ENCODE measurements at regions not wholly inside any gene's neighbourhood (a gene's known extent, or its start where the extent isn't known, plus 50 kb on each side); places are given as distances from the start of the nearest gene placed in this dataset.
"Not testable (repeated sequence)": the region's sequence is repeated elsewhere in the genome, so short reads cannot be mapped to it uniquely, and the experiment has no call there.

- WGBS, 2 donors, result 22 to 37% methylated on average over 1 of the region's 1 CpG
Observed at GRCh38 chr13:99774644-99775043, 196.9 kb downstream of the ZIC5 start.

GRCh38 chr13:99768986-99769385 is 202.6 kb downstream of the ZIC5 start:
- no peaks in the 10 kb centered on the region for H3K27me3 ChIP-seq (ENCODE audit: control insufficient read depth in 1 of 2, insufficient read depth in 2 of 2, low read length in 2 of 2)
- peaks cover 0 to 4% of the 10 kb centered on the region in 2 donors for H3K36me3 ChIP-seq (ENCODE audit: control insufficient read depth in 2 of 2, insufficient read depth in 2 of 2, low read length in 1 of 2)
- no peak overlapping the region for H3K4me3 ChIP-seq (ENCODE audit: low read depth in 1 of 2, low read length in 2 of 2)
- WGBS, 2 donors, result 70 to 72% methylated on average over 1 of the region's 1 CpG
- H3K27ac ChIP-seq (ENCODE audit: low read depth in 2 of 2, low read length in 1 of 2), result no peak overlapping the region
- H3K9me3 ChIP-seq (ENCODE audit: control insufficient read depth in 2 of 2, insufficient read depth in 1 of 2, low read depth in 1 of 2, low read length in 1 of 2), result peaks cover 0 to 5% of the 10 kb centered on the region in 2 donors
- no peaks in the 10 kb centered on the region for H3K4me1 ChIP-seq (ENCODE audit: control insufficient read depth in 2 of 2, insufficient read depth in 2 of 2, low read length in 1 of 2)

More at GRCh38 chr13:99774644-99775043, 196.9 kb downstream of the ZIC5 start:
- H3K4me3 ChIP-seq (ENCODE audit: low read depth in 1 of 2, low read length in 2 of 2), result no peak overlapping the region
- H3K27ac ChIP-seq (ENCODE audit: low read depth in 2 of 2, low read length in 1 of 2), result no peak overlapping the region
- no peaks in the 10 kb centered on the region for H3K27me3 ChIP-seq (ENCODE audit: control insufficient read depth in 1 of 2, insufficient read depth in 2 of 2, low read length in 2 of 2)
- peaks cover 0 to 4% of the 10 kb centered on the region in 2 donors for H3K36me3 ChIP-seq (ENCODE audit: control insufficient read depth in 2 of 2, insufficient read depth in 2 of 2, low read length in 1 of 2)
- H3K9me3 ChIP-seq (ENCODE audit: control insufficient read depth in 2 of 2, insufficient read depth in 1 of 2, low read depth in 1 of 2, low read length in 1 of 2), result no peaks in the 10 kb centered on the region
- no peaks in the 10 kb centered on the region for H3K4me1 ChIP-seq (ENCODE audit: control insufficient read depth in 2 of 2, insufficient read depth in 2 of 2, low read length in 1 of 2)

- Histone ChIP-seq H3K36me3 (ENCODE audit: control insufficient read depth in 2 of 2, insufficient read depth in 2 of 2, low read length in 1 of 2) (no peaks in the 10 kb centered on the region), H3K4me1 (ENCODE audit: control insufficient read depth in 2 of 2, insufficient read depth in 2 of 2, low read length in 1 of 2) (no peaks in the 10 kb centered on the region), H3K27me3 (ENCODE audit: control insufficient read depth in 1 of 2, insufficient read depth in 2 of 2, low read length in 2 of 2) (no peaks in the 10 kb centered on the region), H3K4me3 (ENCODE audit: low read depth in 1 of 2, low read length in 2 of 2) (no peak overlapping the region), H3K27ac (ENCODE audit: low read depth in 2 of 2, low read length in 1 of 2) (no peak overlapping the region), H3K9me3 (ENCODE audit: control insufficient read depth in 2 of 2, insufficient read depth in 1 of 2, low read depth in 1 of 2, low read length in 1 of 2) (peaks cover 0 to 5% of the 10 kb centered on the region in 2 donors)
- 63 to 65% methylated on average over 2 of the region's 2 CpGs for WGBS, 2 donors
Observed at GRCh38 chr13:99766641-99767045, 204.9 kb downstream of the ZIC5 start.

GRCh38 chr13:99765869-99766268 is 205.7 kb downstream of the ZIC5 start:
- no peaks in the 10 kb centered on the region for H3K36me3 ChIP-seq (ENCODE audit: control insufficient read depth in 2 of 2, insufficient read depth in 2 of 2, low read length in 1 of 2)
- WGBS, 2 donors, result 81 to 96% methylated on average over 2 of the region's 2 CpGs
- H3K4me1 ChIP-seq (ENCODE audit: control insufficient read depth in 2 of 2, insufficient read depth in 2 of 2, low read length in 1 of 2), result no peaks in the 10 kb centered on the region
- H3K4me3 ChIP-seq (ENCODE audit: low read depth in 1 of 2, low read length in 2 of 2), result no peak overlapping the region
- peaks cover 0 to 5% of the 10 kb centered on the region in 2 donors for H3K9me3 ChIP-seq (ENCODE audit: control insufficient read depth in 2 of 2, insufficient read depth in 1 of 2, low read depth in 1 of 2, low read length in 1 of 2)
- H3K27ac ChIP-seq (ENCODE audit: low read depth in 2 of 2, low read length in 1 of 2), result no peak overlapping the region
- H3K27me3 ChIP-seq (ENCODE audit: control insufficient read depth in 1 of 2, insufficient read depth in 2 of 2, low read length in 2 of 2), result no peaks in the 10 kb centered on the region

GRCh38 chr13:99760456-99760855 is 211.1 kb downstream of the ZIC5 start:
- no peak overlapping the region for H3K27ac ChIP-seq (ENCODE audit: low read depth in 2 of 2, low read length in 1 of 2)
- H3K4me3 ChIP-seq (ENCODE audit: low read depth in 1 of 2, low read length in 2 of 2), result no peak overlapping the region
- no peaks in the 10 kb centered on the region for H3K27me3 ChIP-seq (ENCODE audit: control insufficient read depth in 1 of 2, insufficient read depth in 2 of 2, low read length in 2 of 2)
- H3K9me3 ChIP-seq (ENCODE audit: control insufficient read depth in 2 of 2, insufficient read depth in 1 of 2, low read depth in 1 of 2, low read length in 1 of 2), result peaks cover 0 to 3% of the 10 kb centered on the region in 2 donors
- no peaks in the 10 kb centered on the region for H3K4me1 ChIP-seq (ENCODE audit: control insufficient read depth in 2 of 2, insufficient read depth in 2 of 2, low read length in 1 of 2)
- no peaks in the 10 kb centered on the region for H3K36me3 ChIP-seq (ENCODE audit: control insufficient read depth in 2 of 2, insufficient read depth in 2 of 2, low read length in 1 of 2)

GRCh38 chr13:99759163-99759552 is 212.4 kb downstream of the ZIC5 start:
- peaks cover 0 to 3% of the 10 kb centered on the region in 2 donors for H3K9me3 ChIP-seq (ENCODE audit: control insufficient read depth in 2 of 2, insufficient read depth in 1 of 2, low read depth in 1 of 2, low read length in 1 of 2)
- H3K27ac ChIP-seq (ENCODE audit: low read depth in 2 of 2, low read length in 1 of 2), result no peak overlapping the region
- no peaks in the 10 kb centered on the region for H3K27me3 ChIP-seq (ENCODE audit: control insufficient read depth in 1 of 2, insufficient read depth in 2 of 2, low read length in 2 of 2)
- 100% methylated on average over 2 of the region's 2 CpGs for WGBS, 2 donors
- H3K4me1 ChIP-seq (ENCODE audit: control insufficient read depth in 2 of 2, insufficient read depth in 2 of 2, low read length in 1 of 2), result no peaks in the 10 kb centered on the region
- no peak overlapping the region for H3K4me3 ChIP-seq (ENCODE audit: low read depth in 1 of 2, low read length in 2 of 2)
- H3K36me3 ChIP-seq (ENCODE audit: control insufficient read depth in 2 of 2, insufficient read depth in 2 of 2, low read length in 1 of 2), result no peaks in the 10 kb centered on the region

GRCh38 chr13:99758460-99759162 is 213.0 kb downstream of the ZIC5 start:
- WGBS, 2 donors, result 62 to 69% methylated on average over 6 of the region's 6 CpGs
- Histone ChIP-seq H3K4me3 (ENCODE audit: low read depth in 1 of 2, low read length in 2 of 2) (no peak overlapping the region), H3K4me1 (ENCODE audit: control insufficient read depth in 2 of 2, insufficient read depth in 2 of 2, low read length in 1 of 2) (no peaks in the 10 kb centered on the region)

GRCh38 chr13:99757756-99758459 is 213.7 kb downstream of the ZIC5 start:
- Histone ChIP-seq H3K36me3 (ENCODE audit: control insufficient read depth in 2 of 2, insufficient read depth in 2 of 2, low read length in 1 of 2) (no peaks in the 10 kb centered on the region), H3K27me3 (ENCODE audit: control insufficient read depth in 1 of 2, insufficient read depth in 2 of 2, low read length in 2 of 2) (no peaks in the 10 kb centered on the region), H3K4me3 (ENCODE audit: low read depth in 1 of 2, low read length in 2 of 2) (no peak overlapping the region), H3K9me3 (ENCODE audit: control insufficient read depth in 2 of 2, insufficient read depth in 1 of 2, low read depth in 1 of 2, low read length in 1 of 2) (peaks cover 0 to 3% of the 10 kb centered on the region in 2 donors), H3K4me1 (ENCODE audit: control insufficient read depth in 2 of 2, insufficient read depth in 2 of 2, low read length in 1 of 2) (no peaks in the 10 kb centered on the region), H3K27ac (ENCODE audit: low read depth in 2 of 2, low read length in 1 of 2) (no peak overlapping the region)
- WGBS, 2 donors, result 76 to 87% methylated on average over 8 of the region's 8 CpGs

More at GRCh38 chr13:99758460-99759162, 213.0 kb downstream of the ZIC5 start:
- Histone ChIP-seq H3K9me3 (ENCODE audit: control insufficient read depth in 2 of 2, insufficient read depth in 1 of 2, low read depth in 1 of 2, low read length in 1 of 2) (peaks cover 0 to 3% of the 10 kb centered on the region in 2 donors), H3K36me3 (ENCODE audit: control insufficient read depth in 2 of 2, insufficient read depth in 2 of 2, low read length in 1 of 2) (no peaks in the 10 kb centered on the region), H3K27me3 (ENCODE audit: control insufficient read depth in 1 of 2, insufficient read depth in 2 of 2, low read length in 2 of 2) (no peaks in the 10 kb centered on the region), H3K27ac (ENCODE audit: low read depth in 2 of 2, low read length in 1 of 2) (no peak overlapping the region)

GRCh38 chr13:99756281-99756680 is 215.3 kb downstream of the ZIC5 start:
- Histone ChIP-seq H3K36me3 (ENCODE audit: control insufficient read depth in 2 of 2, insufficient read depth in 2 of 2, low read length in 1 of 2) (no peaks in the 10 kb centered on the region), H3K4me3 (ENCODE audit: low read depth in 1 of 2, low read length in 2 of 2) (no peak overlapping the region), H3K27ac (ENCODE audit: low read depth in 2 of 2, low read length in 1 of 2) (no peak overlapping the region), H3K9me3 (ENCODE audit: control insufficient read depth in 2 of 2, insufficient read depth in 1 of 2, low read depth in 1 of 2, low read length in 1 of 2) (peaks cover 0 to 3% of the 10 kb centered on the region in 2 donors), H3K4me1 (ENCODE audit: control insufficient read depth in 2 of 2, insufficient read depth in 2 of 2, low read length in 1 of 2) (no peaks in the 10 kb centered on the region), H3K27me3 (ENCODE audit: control insufficient read depth in 1 of 2, insufficient read depth in 2 of 2, low read length in 2 of 2) (no peaks in the 10 kb centered on the region)
- 95 to 96% methylated on average over 2 of the region's 2 CpGs for WGBS, 2 donors

- not testable (repeated sequence) for H3K27me3 ChIP-seq (ENCODE audit: control insufficient read depth in 1 of 2, insufficient read depth in 2 of 2, low read length in 2 of 2); H3K4me1 ChIP-seq (ENCODE audit: control insufficient read depth in 2 of 2, insufficient read depth in 2 of 2, low read length in 1 of 2); H3K36me3 ChIP-seq (ENCODE audit: control insufficient read depth in 2 of 2, insufficient read depth in 2 of 2, low read length in 1 of 2); H3K4me3 ChIP-seq (ENCODE audit: low read depth in 1 of 2, low read length in 2 of 2); H3K27ac ChIP-seq (ENCODE audit: low read depth in 2 of 2, low read length in 1 of 2); H3K9me3 ChIP-seq (ENCODE audit: control insufficient read depth in 2 of 2, insufficient read depth in 1 of 2, low read depth in 1 of 2, low read length in 1 of 2)
- 92 to 97% methylated on average over 14 to 18 of the region's 18 CpGs for WGBS, 2 donors
Observed at GRCh38 chr13:99754750-99755149, 216.8 kb downstream of the ZIC5 start.
